A549 (cell line): ENCODE measurements at regions not wholly inside any gene's neighbourhood (a gene's known extent, or its start where the extent isn't known, plus 50 kb on each side); places are given as distances from the start of the nearest gene placed in this dataset.

Source experiments
- CEBPB ChIP-seq, 2 experiments: fragments of >200 bp in 1 of 2; sonication (Bioruptor Twin) in 1 of 2; formaldehyde crosslinking in 1 of 2; IDR thresholded peaks; 2 replicates each; pipeline ENCODE4 v1.6.1; 2012 to 2016
- CHD2 ChIP-seq: fragments of 150-350 bp; IDR thresholded peaks from 2 replicates; pipeline ENCODE4 v1.6.1; 2014; ENCODE audit warnings: low read length; ENCODE audit not compliant: partially characterized antibody
- CTCF ChIP-seq: fragments of >200 bp; sonication (Bioruptor Twin); formaldehyde crosslinking; IDR thresholded peaks from 3 replicates; pipeline ENCODE4 v1.5.1; 2016
- HDAC2 ChIP-seq: fragments of 200-600 bp; sonication (generic); IDR thresholded peaks from 2 replicates; pipeline ENCODE4 v1.6.1; 2016
- HOXA7 ChIP-seq: fragments of 250-450 bp; sonication (Bioruptor Pico); IDR thresholded peaks from 2 replicates; pipeline ENCODE4 v1.5.0; 2020; ENCODE audit warnings: mild to moderate bottlenecking, moderate library complexity
- MAFK ChIP-seq: fragments of 450-650 bp; IDR thresholded peaks from 2 replicates; pipeline ENCODE4 v1.6.1; 2014; ENCODE audit not compliant: partially characterized antibody
- MAX ChIP-seq: IDR thresholded peaks from 2 replicates; pipeline ENCODE4 v1.6.1; 2012
- MAZ ChIP-seq: fragments of 150-350 bp; IDR thresholded peaks from 2 replicates; pipeline ENCODE4 v1.6.1; 2014; ENCODE audit warnings: antibody characterized with exemption, low read depth, low read length, borderline replicate concordance
- POLR2A ChIP-seq: IDR thresholded peaks from 2 replicates; pipeline ENCODE4 v1.6.1; 2012; ENCODE audit warnings: mild to moderate bottlenecking, low read length

- TF ChIP-seq CTCF (no peak), CEBPB (IDR thresholded peaks at IDR 0.05) (no peak), MAZ (no peak), HOXA7 (CRISPR knock-in tag) (no peak), POLR2A (no peak), CHD2 (no peak), MAFK (no peak), HDAC2 (no peak), MAX (no peak)
Observed at GRCh38 chr13:58190577-58190976, 559.0 kb downstream of the PCDH17 start.
